ENCODE measurements at regions not wholly inside any gene's neighbourhood (a gene's known extent, or its start where the extent isn't known, plus 50 kb on each side); places are given as distances from the start of the nearest gene placed in this dataset.

DNA sequence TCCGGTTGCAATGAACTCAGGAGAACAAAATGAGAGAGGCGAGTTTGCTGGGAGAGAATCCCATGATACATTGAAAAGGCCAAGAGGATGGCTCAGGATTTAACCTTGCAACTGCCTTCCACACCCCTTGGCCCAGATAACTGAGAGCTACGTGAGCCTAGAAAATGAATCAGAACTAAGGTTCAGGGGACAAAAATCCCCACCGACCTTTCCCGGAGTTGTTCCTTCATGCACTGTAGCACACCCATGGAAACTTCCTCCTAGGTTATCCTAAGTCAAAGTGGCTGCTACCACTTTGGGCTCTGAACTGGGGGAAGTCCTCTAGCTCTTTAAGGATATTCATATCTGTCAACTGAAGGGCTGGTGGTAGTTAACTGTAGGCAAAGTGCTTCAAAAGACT lies 58.3 kb upstream of the SLC4A7 start:
- Histone ChIP-seq H3K9me3 (ENCODE audit: insufficient read depth, low read depth, low read length) (no peaks in the 10 kb centered on the region), H3K9ac (ENCODE audit: low read length) (no peak overlapping the region), H3K27ac (ENCODE audit: low read depth, low read length) (no peak overlapping the region), H4K20me1 (ENCODE audit: insufficient read depth, low read length) (no peaks in the 10 kb centered on the region), H3K4me1 (ENCODE audit: insufficient read depth, low read length) (peaks cover 9% of the 10 kb centered on the region), H3K79me2 (ENCODE audit: insufficient read depth, low read length) (no peaks in the 10 kb centered on the region), H3K27me3 (ENCODE audit: insufficient read depth, low read length) (no peaks in the 10 kb centered on the region), H2AFZ (ENCODE audit: low read depth, low read length) (peak overlapping the region; percentile 28), H3K4me2 (ENCODE audit: low read length) (no peak overlapping the region), H3K4me3 (ENCODE audit: insufficient read depth, low read depth, low read length) (no peak overlapping the region), H3K36me3 (ENCODE audit: insufficient read depth, low read length) (no peaks in the 10 kb centered on the region)
- TF ChIP-seq, protein P1, sequence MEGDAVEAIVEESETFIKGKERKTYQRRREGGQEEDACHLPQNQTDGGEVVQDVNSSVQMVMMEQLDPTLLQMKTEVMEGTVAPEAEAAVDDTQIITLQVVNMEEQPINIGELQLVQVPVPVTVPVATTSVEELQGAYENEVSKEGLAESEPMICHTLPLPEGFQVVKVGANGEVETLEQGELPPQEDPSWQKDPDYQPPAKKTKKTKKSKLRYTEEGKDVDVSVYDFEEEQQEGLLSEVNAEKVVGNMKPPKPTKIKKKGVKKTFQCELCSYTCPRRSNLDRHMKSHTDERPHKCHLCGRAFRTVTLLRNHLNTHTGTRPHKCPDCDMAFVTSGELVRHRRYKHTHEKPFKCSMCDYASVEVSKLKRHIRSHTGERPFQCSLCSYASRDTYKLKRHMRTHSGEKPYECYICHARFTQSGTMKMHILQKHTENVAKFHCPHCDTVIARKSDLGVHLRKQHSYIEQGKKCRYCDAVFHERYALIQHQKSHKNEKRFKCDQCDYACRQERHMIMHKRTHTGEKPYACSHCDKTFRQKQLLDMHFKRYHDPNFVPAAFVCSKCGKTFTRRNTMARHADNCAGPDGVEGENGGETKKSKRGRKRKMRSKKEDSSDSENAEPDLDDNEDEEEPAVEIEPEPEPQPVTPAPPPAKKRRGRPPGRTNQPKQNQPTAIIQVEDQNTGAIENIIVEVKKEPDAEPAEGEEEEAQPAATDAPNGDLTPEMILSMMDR (IDR thresholded peaks at IDR 0.05; ENCODE audit: insufficient read depth, low read depth, low read length) = no peak
- no peak for TF ChIP-seq EZH2 (IDR thresholded peaks at IDR 0.05; ENCODE audit: insufficient read depth, low read length)
- FAIRE-seq (no peak), DNase-seq (ENCODE audit: low read depth) (no peak)
- no peaks in the 10 kb centered on the region for H3K27me3 Mint-ChIP-seq (ENCODE audit: low read depth, unreplicated experiment)
- H3K36me3 Mint-ChIP-seq (ENCODE audit: low read depth, unreplicated experiment) = no peaks in the 10 kb centered on the region
- no peak overlapping the region for H3K27ac Mint-ChIP-seq (ENCODE audit: unreplicated experiment)
- H3K4me1 Mint-ChIP-seq (ENCODE audit: low read depth, unreplicated experiment) = peaks cover 10% of the 10 kb centered on the region
- H3K4me3 Mint-ChIP-seq (ENCODE audit: unreplicated experiment) = no peak overlapping the region
- no peaks in the 10 kb centered on the region for H3K9me3 Mint-ChIP-seq (ENCODE audit: unreplicated experiment)

DNA sequence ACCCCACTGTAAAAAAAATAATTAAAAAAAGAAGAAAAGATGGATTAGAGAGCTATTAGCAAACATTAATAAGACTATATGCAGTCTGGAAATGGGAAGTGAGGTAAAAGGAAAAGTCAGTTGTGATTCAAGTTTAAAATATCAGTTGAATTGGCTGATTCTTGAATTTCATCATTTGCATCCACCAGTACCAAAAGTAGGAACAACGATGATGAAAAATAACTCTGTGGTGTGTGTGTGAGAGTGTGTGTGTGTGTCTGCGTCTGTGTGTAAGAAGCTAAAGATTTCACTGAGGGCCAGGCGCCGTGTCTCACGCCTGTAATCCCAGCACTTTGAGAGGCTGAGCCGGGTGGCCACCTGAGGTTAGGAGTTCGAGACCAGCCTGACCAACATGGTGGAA lies 56.0 kb upstream of the SLC4A7 start:
- peaks cover 21% of the 10 kb centered on the region for H3K4me1 Mint-ChIP-seq (ENCODE audit: low read depth, unreplicated experiment)
- no peak for TF ChIP-seq EZH2 (IDR thresholded peaks at IDR 0.05; ENCODE audit: insufficient read depth, low read length)
- TF ChIP-seq, protein P1 (IDR thresholded peaks at IDR 0.05; ENCODE audit: insufficient read depth, low read depth, low read length) = no peak
- peaks cover 19% of the 10 kb centered on the region for H3K4me1 ChIP-seq (ENCODE audit: insufficient read depth, low read length)
- H3K27me3 ChIP-seq (ENCODE audit: insufficient read depth, low read length) = no peaks in the 10 kb centered on the region
- no peak overlapping the region for H3K27ac ChIP-seq (ENCODE audit: low read depth, low read length)
- no peaks in the 10 kb centered on the region for H3K36me3 ChIP-seq (ENCODE audit: insufficient read depth, low read length)
- H3K27ac Mint-ChIP-seq (ENCODE audit: unreplicated experiment) = no peak overlapping the region
- H3K36me3 Mint-ChIP-seq (ENCODE audit: low read depth, unreplicated experiment) = no peaks in the 10 kb centered on the region
- H3K4me3 ChIP-seq (ENCODE audit: insufficient read depth, low read depth, low read length) = no peak overlapping the region
- DNase-seq (ENCODE audit: low read depth) (no peak), FAIRE-seq (no peak)
- no peaks in the 10 kb centered on the region for H3K9me3 Mint-ChIP-seq (ENCODE audit: unreplicated experiment)
- no peak overlapping the region for H3K4me3 Mint-ChIP-seq (ENCODE audit: unreplicated experiment)
- H4K20me1 ChIP-seq (ENCODE audit: insufficient read depth, low read length) = no peaks in the 10 kb centered on the region
- no peak overlapping the region for H2AFZ ChIP-seq (ENCODE audit: low read depth, low read length)
- no peak overlapping the region for H3K4me2 ChIP-seq (ENCODE audit: low read length)
- H3K9ac ChIP-seq (ENCODE audit: low read length) = no peak overlapping the region
- no peaks in the 10 kb centered on the region for H3K27me3 Mint-ChIP-seq (ENCODE audit: low read depth, unreplicated experiment)
- no peaks in the 10 kb centered on the region for H3K9me3 ChIP-seq (ENCODE audit: insufficient read depth, low read depth, low read length)
- H3K79me2 ChIP-seq (ENCODE audit: insufficient read depth, low read length) = no peaks in the 10 kb centered on the region

DNA sequence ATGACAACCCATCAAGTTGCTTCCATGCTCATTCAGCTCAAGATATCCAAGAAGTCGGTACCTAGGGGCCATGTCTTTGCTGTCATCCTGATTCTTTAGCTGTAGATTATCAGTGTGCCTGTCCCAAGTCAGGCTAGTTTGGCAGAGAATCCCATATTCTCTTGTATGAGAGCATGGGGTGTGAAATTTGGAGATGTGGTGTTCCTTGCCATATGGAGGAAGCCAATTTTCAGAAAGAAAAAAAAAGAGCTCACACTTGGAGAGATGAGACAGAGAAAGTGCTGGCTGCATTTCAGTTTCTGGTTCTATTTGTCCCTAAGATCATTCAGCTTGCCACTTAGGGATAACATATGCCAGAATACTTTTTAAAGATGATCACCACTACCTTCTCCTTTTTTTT lies 52.3 kb upstream of the SLC4A7 start:
- Mint-ChIP-seq H3K27me3 (ENCODE audit: low read depth, unreplicated experiment) (no peaks in the 10 kb centered on the region), H3K9me3 (ENCODE audit: unreplicated experiment) (no peaks in the 10 kb centered on the region), H3K36me3 (ENCODE audit: low read depth, unreplicated experiment) (no peaks in the 10 kb centered on the region), H3K4me1 (ENCODE audit: low read depth, unreplicated experiment) (peaks cover 42% of the 10 kb centered on the region), H3K27ac (ENCODE audit: unreplicated experiment) (peak overlapping the region; percentile 90), H3K4me3 (ENCODE audit: unreplicated experiment) (no peak overlapping the region)
- H2AFZ ChIP-seq (ENCODE audit: low read depth, low read length) = no peak overlapping the region
- H3K27me3 ChIP-seq (ENCODE audit: insufficient read depth, low read length) = no peaks in the 10 kb centered on the region
- H3K9me3 ChIP-seq (ENCODE audit: insufficient read depth, low read depth, low read length) = no peaks in the 10 kb centered on the region
- H3K79me2 ChIP-seq (ENCODE audit: insufficient read depth, low read length) = no peaks in the 10 kb centered on the region
- no peak for DNase-seq (ENCODE audit: low read depth)
- H3K4me1 ChIP-seq (ENCODE audit: insufficient read depth, low read length) = peaks cover 41% of the 10 kb centered on the region
- no peak for FAIRE-seq
- peak overlapping the region; percentile 99 for H3K27ac ChIP-seq (ENCODE audit: low read depth, low read length)
- no peak overlapping the region for H3K4me3 ChIP-seq (ENCODE audit: insufficient read depth, low read depth, low read length)
- no peak overlapping the region for H3K4me2 ChIP-seq (ENCODE audit: low read length)
- H3K36me3 ChIP-seq (ENCODE audit: insufficient read depth, low read length) = no peaks in the 10 kb centered on the region
- peak overlapping the region; percentile 54 for H3K9ac ChIP-seq (ENCODE audit: low read length)
- no peak for TF ChIP-seq EZH2 (IDR thresholded peaks at IDR 0.05; ENCODE audit: insufficient read depth, low read length)
- TF ChIP-seq, protein P1 (IDR thresholded peaks at IDR 0.05; ENCODE audit: insufficient read depth, low read depth, low read length) = no peak
- H4K20me1 ChIP-seq (ENCODE audit: insufficient read depth, low read length) = no peaks in the 10 kb centered on the region

Measured in astrocyte (in vitro differentiated cells and primary cell).